ENCODE measurements at regions not wholly inside any gene's neighbourhood (a gene's known extent, or its start where the extent isn't known, plus 50 kb on each side); places are given as distances from the start of the nearest gene placed in this dataset.
"Not testable (repeated sequence)": the region's sequence is repeated elsewhere in the genome, so short reads cannot be mapped to it uniquely, and the experiment has no call there.

DNA sequence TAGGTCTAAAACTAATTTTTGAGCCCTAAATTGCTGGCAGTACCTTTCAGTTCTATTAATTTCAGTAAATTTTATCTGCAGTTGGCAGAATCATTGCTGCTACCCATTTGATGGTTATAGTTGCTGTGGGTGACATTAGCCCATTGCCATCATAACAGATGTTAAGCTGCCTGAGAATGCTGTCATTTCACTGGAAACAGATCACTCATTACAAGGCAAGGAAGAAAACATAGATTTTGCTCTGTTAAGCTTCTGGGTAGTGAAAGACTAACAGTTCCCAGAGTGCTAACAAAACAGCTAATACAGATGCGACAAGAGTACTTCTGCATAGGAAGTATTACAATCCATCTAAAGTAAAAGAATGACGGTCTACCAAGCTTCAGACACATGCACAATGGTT is 213.2 kb downstream of the SPANXN3 start:
- POLR2A ChIA-PET, result no interaction called here
- TF ChIP-seq, protein P1, sequence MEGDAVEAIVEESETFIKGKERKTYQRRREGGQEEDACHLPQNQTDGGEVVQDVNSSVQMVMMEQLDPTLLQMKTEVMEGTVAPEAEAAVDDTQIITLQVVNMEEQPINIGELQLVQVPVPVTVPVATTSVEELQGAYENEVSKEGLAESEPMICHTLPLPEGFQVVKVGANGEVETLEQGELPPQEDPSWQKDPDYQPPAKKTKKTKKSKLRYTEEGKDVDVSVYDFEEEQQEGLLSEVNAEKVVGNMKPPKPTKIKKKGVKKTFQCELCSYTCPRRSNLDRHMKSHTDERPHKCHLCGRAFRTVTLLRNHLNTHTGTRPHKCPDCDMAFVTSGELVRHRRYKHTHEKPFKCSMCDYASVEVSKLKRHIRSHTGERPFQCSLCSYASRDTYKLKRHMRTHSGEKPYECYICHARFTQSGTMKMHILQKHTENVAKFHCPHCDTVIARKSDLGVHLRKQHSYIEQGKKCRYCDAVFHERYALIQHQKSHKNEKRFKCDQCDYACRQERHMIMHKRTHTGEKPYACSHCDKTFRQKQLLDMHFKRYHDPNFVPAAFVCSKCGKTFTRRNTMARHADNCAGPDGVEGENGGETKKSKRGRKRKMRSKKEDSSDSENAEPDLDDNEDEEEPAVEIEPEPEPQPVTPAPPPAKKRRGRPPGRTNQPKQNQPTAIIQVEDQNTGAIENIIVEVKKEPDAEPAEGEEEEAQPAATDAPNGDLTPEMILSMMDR (IDR thresholded peaks at IDR 0.05; ENCODE audit: control extremely low read depth, extremely low read depth, low read depth, missing control alignments), result no peak
- DNase-seq (ENCODE audit: extremely low spot score), result no peak
- CTCF ChIA-PET, result no interaction called here

DNA sequence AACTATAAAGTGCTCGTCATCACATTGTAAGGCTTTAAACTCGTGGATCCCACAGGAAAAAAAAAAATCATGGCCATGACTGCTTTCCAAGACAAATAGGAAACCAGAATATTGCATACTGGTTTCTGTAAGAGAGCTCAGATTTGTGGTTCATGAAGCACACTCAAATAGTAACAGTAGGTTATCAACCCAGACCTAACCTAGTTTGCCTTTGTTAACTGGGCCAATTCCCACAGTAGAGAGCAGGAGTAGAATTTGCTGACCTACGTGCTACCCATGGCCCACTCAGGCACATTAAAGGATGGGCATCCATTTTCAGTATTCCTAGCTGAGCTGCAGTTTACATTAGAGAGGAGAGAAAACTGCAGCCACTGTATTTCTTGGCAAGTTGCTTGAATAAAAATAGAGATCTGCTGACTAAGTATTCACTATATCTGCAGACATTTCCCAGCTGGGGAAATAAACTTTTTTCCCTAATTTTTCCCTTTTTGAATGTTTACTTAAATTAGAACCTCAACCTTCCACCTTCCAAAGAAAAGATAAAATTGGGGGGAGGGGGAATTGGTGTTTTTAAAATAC is 218.5 kb downstream of the SPANXN3 start:
- POLR2A ChIA-PET, result no interaction called here
- DNase-seq (ENCODE audit: extremely low spot score), result no peak
- TF ChIP-seq, protein P1 (IDR thresholded peaks at IDR 0.05; ENCODE audit: control extremely low read depth, extremely low read depth, low read depth, missing control alignments), result no peak
- CTCF ChIA-PET, result interaction anchor here (1.7 kb wide), 1 partner anchor 28 kb away, joined by 4 read pairs; no protein-coding TSS in a partner anchor

DNA sequence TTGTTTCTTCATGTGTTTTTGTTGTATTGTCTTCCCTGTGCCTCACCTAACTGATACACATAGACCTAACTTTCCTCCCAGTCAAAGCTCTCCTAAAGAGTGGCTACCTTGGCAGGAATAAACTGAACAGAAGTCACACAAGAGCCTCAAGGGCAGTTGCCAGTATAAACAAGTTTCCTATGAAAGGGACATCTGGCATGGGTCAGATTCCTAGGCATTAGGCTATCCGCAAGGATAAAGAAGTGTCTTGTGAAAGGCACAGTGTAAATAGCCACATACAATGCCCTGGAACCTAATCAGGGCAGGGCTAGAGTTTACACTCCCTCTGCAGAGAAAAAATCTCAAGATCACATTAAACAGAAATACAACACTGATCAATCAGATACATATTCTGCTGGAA is 220.8 kb downstream of the SPANXN3 start:
- no peak for DNase-seq (ENCODE audit: extremely low spot score)
- ChIA-PET POLR2A (no interaction called here), CTCF (no interaction called here)
- TF ChIP-seq, protein P1 (IDR thresholded peaks at IDR 0.05; ENCODE audit: control extremely low read depth, extremely low read depth, low read depth, missing control alignments), result no peak

DNA sequence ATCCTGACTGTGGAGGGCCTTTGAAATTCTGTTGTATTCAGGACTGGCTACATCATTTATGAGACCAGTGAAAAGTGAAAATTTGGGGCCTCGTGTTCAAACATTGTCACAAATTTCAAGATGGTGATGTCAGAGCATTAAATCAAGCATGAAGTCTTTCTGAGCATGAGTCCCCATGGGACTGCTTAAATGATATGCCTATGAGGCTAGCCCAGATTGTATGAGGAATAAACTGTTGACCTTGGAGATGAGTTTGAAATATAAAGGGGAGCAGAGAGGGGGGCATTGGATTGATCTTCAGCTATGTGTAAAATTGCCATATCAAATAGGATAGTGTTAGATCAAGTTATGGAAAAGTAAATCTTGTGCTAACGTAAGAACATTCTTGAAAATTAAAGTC is 230.0 kb downstream of the SPANXN3 start:
- CTCF ChIA-PET, result no interaction called here
- POLR2A ChIA-PET, result no interaction called here
- TF ChIP-seq, protein P1 (IDR thresholded peaks at IDR 0.05; ENCODE audit: control extremely low read depth, extremely low read depth, low read depth, missing control alignments), result no peak
- no peak for DNase-seq (ENCODE audit: extremely low spot score)

DNA sequence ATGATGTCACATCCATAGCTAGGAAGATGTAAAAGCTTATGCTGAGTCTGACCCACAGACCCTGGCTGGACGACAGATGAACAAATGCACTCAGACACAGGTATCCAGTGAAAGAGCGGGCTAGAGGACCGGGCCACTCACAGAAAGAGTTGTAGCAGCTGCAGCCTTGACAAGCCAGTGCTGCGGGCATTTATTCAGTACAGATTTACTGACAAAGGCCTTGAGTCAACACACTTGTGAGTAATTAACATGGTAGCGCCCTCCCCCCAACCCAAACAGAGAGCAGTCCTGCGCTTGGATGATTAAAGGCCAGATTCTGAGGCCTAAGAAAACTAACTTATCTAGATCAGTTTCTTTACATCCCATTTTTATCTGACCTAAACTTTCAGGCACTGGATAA is 244.6 kb downstream of the SPANXN4 start:
- DNase-seq (ENCODE audit: extremely low spot score), result no peak
- ChIA-PET POLR2A (no interaction called here), CTCF (interaction anchor here (1.5 kb wide), 1 partner anchor 28 kb away, joined by 4 read pairs; no protein-coding TSS in a partner anchor)
- TF ChIP-seq, protein P1 (IDR thresholded peaks at IDR 0.05; ENCODE audit: control extremely low read depth, extremely low read depth, low read depth, missing control alignments), result no peak

DNA sequence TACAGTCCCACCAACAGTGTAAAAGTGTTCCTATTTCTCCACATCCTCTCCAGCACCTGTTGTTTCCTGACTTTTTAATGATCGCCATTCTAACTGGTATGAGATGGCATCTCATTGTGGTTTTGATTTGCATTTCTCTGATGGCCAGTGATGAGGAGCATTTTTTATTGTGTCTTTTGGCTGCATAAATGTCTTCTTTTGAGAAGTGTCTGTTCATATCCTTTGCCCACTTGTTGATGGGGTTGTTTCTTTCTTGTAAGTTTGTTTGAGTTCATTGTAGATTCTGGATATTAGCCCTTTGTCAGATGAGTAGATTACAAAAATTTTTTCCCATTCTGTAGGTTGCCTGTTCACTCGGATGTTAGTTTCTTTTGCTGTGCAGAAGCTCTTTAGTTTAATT is 218.9 kb downstream of the SPANXN4 start:
- DNase-seq (ENCODE audit: extremely low spot score); POLR2A ChIA-PET; CTCF ChIA-PET: not testable (repeated sequence)

DNA sequence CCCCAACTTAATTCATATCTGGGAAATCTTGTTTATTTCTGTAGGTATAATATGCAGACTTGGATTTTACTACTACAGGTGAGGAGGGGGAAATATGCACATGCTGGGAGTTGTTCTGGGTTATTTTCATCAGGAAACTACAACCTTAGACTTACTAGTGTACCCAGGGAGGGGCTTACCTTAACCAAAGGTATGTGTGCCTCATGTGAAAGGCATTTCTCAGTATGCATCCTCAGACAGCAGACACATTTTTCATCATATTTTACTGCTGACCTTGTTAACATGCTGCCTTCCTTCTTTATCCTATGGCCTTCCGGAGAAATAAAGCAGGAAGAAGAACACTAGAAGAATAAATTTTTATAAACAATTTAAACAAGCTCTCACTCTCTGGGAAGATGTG is 214.9 kb downstream of the SPANXN4 start:
- CTCF ChIA-PET, result no interaction called here
- POLR2A ChIA-PET, result no interaction called here

More for the DNA sequence above, 214.9 kb downstream of the SPANXN4 start:
- TF ChIP-seq, protein P1 (IDR thresholded peaks at IDR 0.05; ENCODE audit: control extremely low read depth, extremely low read depth, low read depth, missing control alignments), result no peak
- no peak for DNase-seq (ENCODE audit: extremely low spot score)
